Activated naive CD4-positive, alpha-beta T cell treated with anti-CD3 and anti-CD28 coated beads for 36 hours (primary cell): ENCODE measurements at regions not wholly inside any gene's neighbourhood (a gene's known extent, or its start where the extent isn't known, plus 50 kb on each side); places are given as distances from the start of the nearest gene placed in this dataset.

ENCODE experiments used
- CTCF ChIA-PET: fragments of 350-600 bp; sonication (Branson Sonifier 250); formaldehyde crosslinking; loops from one replicate; lab custom pipeline; 2021; ENCODE audit warnings: antibody characterized with exemption; lab: Charles Lee
- DNase-seq: peaks from one replicate; pipeline ENCODE4 v3.0.0-alpha.2; 2020
- H3K27ac Mint-ChIP-seq: one replicate; pipeline ENCODE4 v1.8.0; 2021; ENCODE audit warnings: mild to moderate bottlenecking, mixed read lengths
- H3K27me3 Mint-ChIP-seq: one replicate; pipeline ENCODE4 v1.8.0; 2021; ENCODE audit warnings: low read depth, mixed read lengths
- H3K36me3 Mint-ChIP-seq: one replicate; pipeline ENCODE4 v1.8.0; 2021; ENCODE audit warnings: low read depth, mixed read lengths
- H3K4me1 Mint-ChIP-seq: one replicate; pipeline ENCODE4 v1.8.0; 2021; ENCODE audit warnings: low read depth, mixed read lengths
- H3K4me3 Mint-ChIP-seq: one replicate; pipeline ENCODE4 v1.8.0; 2021; ENCODE audit warnings: mild to moderate bottlenecking, moderate library complexity, mixed read lengths
- H3K9me3 Mint-ChIP-seq: one replicate; pipeline ENCODE4 v1.8.0; 2021; ENCODE audit warnings: mixed read lengths
- intact Hi-C: fragments of 100-400 bp; cut with micrococcal nuclease; formaldehyde crosslinking; loops from one replicate; pipeline ENCODE4 v1.15.1; 2023

DNA sequence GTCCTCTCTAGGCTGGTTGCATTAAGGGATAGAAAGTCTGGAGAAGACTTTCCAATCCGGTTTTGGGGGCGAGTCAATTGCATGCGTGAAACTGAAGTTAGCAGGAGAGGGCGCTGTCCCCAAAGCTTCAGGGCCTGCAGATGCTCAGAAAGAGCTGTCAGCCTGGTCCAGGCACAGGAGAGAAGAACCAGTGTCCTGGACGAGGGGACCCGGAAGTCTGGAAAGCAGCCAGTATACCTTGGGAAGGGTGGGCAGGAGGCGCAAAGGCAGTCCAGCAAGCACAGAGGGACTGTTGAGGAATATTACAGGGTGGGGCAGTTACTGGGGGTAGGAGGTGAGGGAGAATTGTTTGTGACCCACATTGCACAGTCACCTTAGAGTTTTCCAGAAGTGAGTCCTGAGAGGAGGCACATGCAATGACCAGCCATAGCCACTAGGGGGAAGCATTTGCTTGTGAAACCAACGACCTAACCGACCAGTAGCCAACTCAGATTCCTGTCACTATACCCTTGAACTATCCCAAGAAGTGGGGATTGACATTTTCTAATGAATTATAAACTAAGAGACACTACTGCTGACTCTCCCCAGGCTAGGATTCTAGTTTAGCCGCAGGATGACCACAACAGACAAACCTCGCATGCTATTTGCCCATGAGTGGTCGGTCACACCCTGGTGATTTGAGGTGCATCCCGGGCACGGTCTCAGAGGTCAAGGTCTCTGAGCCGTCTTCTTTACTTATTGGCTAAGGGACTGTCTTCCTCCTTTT lies 172.8 kb downstream of the RDH14 start:
- Mint-ChIP-seq H3K27me3 (no peaks in the 10 kb centered on the region), H3K4me3 (no peak overlapping the region), H3K4me1 (no peaks in the 10 kb centered on the region), H3K36me3 (no peaks in the 10 kb centered on the region), H3K9me3 (no peaks in the 10 kb centered on the region), H3K27ac (no peak overlapping the region)
- intact Hi-C loops: loop anchor here (1.0 to 5.0 kb wide), 4 partner anchors 49 to 1476 kb away; partner anchors contain the start of gene OSR1
- DNase-seq: peak; percentile 74
- CTCF ChIA-PET: interaction anchor here (0.6 to 1.5 kb wide), 11 partner anchors 9 to 697 kb away, joined by 3 to 4 read pairs (median 3); no protein-coding TSS in a partner anchor

DNA sequence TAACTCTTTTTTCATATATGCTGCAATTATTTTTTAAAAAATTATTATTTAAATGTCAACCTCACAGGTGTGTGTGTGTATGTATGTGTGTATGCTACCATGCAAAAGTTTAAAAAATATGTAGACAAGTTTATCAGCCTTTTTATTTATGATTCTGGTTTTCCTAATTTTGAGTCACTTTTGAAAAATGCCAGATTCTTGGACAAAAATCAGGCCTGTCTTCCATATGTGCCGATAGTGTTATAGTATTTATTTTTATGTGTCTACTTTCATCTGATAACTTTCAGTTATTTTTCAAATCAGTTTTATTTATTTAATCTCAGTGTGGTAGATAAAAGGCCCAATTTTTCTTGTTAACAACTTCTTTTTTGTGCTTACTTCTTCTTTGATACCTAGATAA lies 176.2 kb downstream of the RDH14 start:
- intact Hi-C loops: no loop called here
- H3K4me3 Mint-ChIP-seq: no peak overlapping the region
- no peaks in the 10 kb centered on the region for H3K9me3 Mint-ChIP-seq
- CTCF ChIA-PET: no interaction called here
- no peak for DNase-seq
- no peaks in the 10 kb centered on the region for H3K36me3 Mint-ChIP-seq
- no peaks in the 10 kb centered on the region for H3K4me1 Mint-ChIP-seq
- no peak overlapping the region for H3K27ac Mint-ChIP-seq
- H3K27me3 Mint-ChIP-seq: peaks cover 6% of the 10 kb centered on the region

GRCh38 chr2:18381386-18381785 lies 179.1 kb downstream of the RDH14 start:
- no peaks in the 10 kb centered on the region for H3K9me3 Mint-ChIP-seq
- CTCF ChIA-PET: no interaction called here

GRCh38 chr2:18380321-18380720 lies 180.1 kb downstream of the RDH14 start:
- Mint-ChIP-seq H3K27ac (no peak overlapping the region), H3K4me1 (no peaks in the 10 kb centered on the region), H3K4me3 (no peak overlapping the region), H3K9me3 (no peaks in the 10 kb centered on the region), H3K27me3 (peaks cover 9% of the 10 kb centered on the region), H3K36me3 (no peaks in the 10 kb centered on the region)
- CTCF ChIA-PET: interaction anchor here (0.8 kb wide), 1 partner anchor 997 kb away, joined by 6 read pairs; no protein-coding TSS in a partner anchor
- no peak for DNase-seq
- intact Hi-C loops: no loop called here

More at GRCh38 chr2:18381386-18381785, 179.1 kb downstream of the RDH14 start:
- H3K27me3 Mint-ChIP-seq: peaks cover 9% of the 10 kb centered on the region
- H3K36me3 Mint-ChIP-seq: no peaks in the 10 kb centered on the region
- H3K4me3 Mint-ChIP-seq: no peak overlapping the region
- H3K27ac Mint-ChIP-seq: no peak overlapping the region
- H3K4me1 Mint-ChIP-seq: no peaks in the 10 kb centered on the region
- intact Hi-C loops: no loop called here
- DNase-seq: no peak

GRCh38 chr2:18379870-18380269 lies 180.6 kb downstream of the RDH14 start:
- CTCF ChIA-PET: interaction anchor here (1.3 kb wide), 1 partner anchor 11 kb away, joined by 3 read pairs; no protein-coding TSS in a partner anchor

DNA sequence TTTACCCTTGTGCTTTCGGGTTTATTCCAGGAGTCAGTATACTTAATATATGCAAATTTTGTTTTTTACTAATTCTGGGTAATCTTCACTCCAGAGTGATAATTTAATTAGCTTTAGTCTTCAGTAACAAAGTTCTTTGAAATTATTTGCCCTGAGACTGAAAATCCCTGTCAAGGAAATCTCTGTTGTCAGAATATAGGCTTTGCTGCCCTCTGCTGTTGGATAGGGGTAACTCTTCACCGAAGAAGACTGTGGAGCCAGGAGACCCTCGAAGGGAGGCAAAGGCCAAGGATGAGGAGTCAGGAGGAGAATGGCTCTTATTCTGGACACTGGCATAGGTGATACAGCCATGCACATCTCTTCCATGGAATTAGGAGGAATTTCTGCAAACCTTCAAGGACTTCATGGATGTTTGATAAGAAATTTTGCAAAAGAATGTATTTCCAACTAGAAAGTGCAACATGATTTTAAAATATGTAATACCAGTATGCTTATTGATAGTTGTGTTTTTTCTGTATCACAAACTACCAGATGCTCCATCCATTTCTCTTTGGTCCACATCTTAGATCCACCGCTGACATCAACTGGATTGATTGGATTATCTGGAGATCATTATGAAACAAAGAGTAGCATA lies 182.3 kb downstream of the RDH14 start:
- Mint-ChIP-seq H3K9me3 (no peaks in the 10 kb centered on the region), H3K27me3 (peaks cover 11% of the 10 kb centered on the region), H3K4me3 (no peak overlapping the region), H3K36me3 (no peaks in the 10 kb centered on the region), H3K27ac (no peak overlapping the region), H3K4me1 (no peaks in the 10 kb centered on the region)
- DNase-seq: peak; percentile 46
- intact Hi-C loops: loop anchor here (1.0 to 10.0 kb wide), 5 partner anchors 199 to 732 kb away; no protein-coding TSS in a partner anchor
- CTCF ChIA-PET: interaction anchor here (0.8 to 1.4 kb wide), 9 partner anchors 8 to 526 kb away, joined by 3 to 4 read pairs (median 3); no protein-coding TSS in a partner anchor

More at GRCh38 chr2:18379870-18380269, 180.6 kb downstream of the RDH14 start:
- peaks cover 9% of the 10 kb centered on the region for H3K27me3 Mint-ChIP-seq
- DNase-seq: no peak
- intact Hi-C loops: loop anchor here (2.0 to 10.0 kb wide), 2 partner anchors 201 to 265 kb away; no protein-coding TSS in a partner anchor
- H3K9me3 Mint-ChIP-seq: no peaks in the 10 kb centered on the region
- no peaks in the 10 kb centered on the region for H3K4me1 Mint-ChIP-seq
- H3K27ac Mint-ChIP-seq: no peak overlapping the region
- H3K4me3 Mint-ChIP-seq: no peak overlapping the region
- H3K36me3 Mint-ChIP-seq: no peaks in the 10 kb centered on the region

DNA sequence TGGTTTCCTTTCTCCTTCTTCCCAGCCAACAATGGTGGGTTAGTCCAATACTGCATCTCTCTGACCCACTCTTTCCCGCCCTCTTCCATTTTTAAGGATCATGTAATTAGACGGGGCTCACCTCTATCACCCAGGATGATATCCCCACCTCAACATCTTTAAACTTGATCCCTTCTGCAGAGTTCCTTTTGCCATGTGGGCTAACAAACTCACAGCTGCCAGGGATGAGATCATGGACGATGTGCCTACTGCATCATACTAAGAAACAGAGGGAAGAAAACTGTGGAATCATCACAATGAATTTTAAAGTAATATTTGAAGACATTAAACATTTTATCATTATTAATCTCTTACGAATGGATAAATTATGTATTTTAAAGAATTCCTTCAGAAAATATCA lies 183.5 kb downstream of the RDH14 start:
- Mint-ChIP-seq H3K4me3 (no peak overlapping the region), H3K4me1 (no peaks in the 10 kb centered on the region), H3K9me3 (no peaks in the 10 kb centered on the region), H3K27ac (no peak overlapping the region), H3K36me3 (no peaks in the 10 kb centered on the region), H3K27me3 (peaks cover 11% of the 10 kb centered on the region)
- DNase-seq: no peak
- CTCF ChIA-PET: interaction anchor here (0.8 to 1.4 kb wide), 3 partner anchors 15 to 1961 kb away, joined by 3 read pairs; no protein-coding TSS in a partner anchor
- intact Hi-C loops: loop anchor here (10.0 kb wide), 1 partner anchor 262 kb away; no protein-coding TSS in a partner anchor

DNA sequence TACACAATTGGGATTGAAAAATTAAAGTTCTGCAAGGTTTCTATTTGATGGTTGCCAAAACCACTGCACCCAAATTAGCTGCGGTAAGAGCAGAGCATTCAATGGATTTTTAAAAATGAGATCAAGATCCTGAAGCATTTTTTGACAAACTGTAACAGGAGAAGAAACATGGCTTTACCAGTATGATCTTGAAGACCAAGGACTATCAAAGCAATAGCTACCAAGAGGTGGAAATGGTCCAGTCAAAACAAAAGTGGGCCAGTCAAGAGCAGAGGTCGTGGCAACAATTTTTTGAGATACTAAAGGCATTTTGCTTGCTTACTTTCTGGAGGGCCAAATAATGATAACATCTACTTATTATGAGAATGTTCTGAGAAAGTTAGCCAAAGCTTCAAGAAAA lies 186.8 kb downstream of the RDH14 start:
- CTCF ChIA-PET: interaction anchor here (1.0 to 1.3 kb wide), 2 partner anchors 13 to 15 kb away, joined by 3 read pairs; no protein-coding TSS in a partner anchor

DNA sequence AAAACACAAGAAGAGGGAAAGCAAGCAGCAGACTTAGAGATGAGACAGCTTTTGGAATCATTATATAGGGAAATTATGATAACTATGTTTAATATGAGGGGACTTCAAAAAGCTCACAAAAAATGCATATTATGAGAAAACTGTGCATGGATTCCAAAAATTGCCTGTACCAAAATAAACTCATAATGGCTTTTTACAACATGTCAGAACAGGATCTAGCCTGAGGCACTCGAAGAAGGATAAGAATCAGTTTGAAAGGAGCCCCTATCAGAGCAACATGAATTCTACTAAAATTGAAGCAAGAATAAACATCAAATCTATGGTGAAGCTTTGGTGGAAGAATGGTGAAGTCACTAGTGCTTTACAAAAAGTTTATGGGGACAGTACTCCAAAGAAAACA lies 187.4 kb downstream of the RDH14 start:
- CTCF ChIA-PET: interaction anchor here (1.3 kb wide), 1 partner anchor 14 kb away, joined by 3 read pairs; no protein-coding TSS in a partner anchor
- Mint-ChIP-seq H3K27me3 (peaks cover 16% of the 10 kb centered on the region), H3K36me3 (no peaks in the 10 kb centered on the region), H3K27ac (no peak overlapping the region), H3K4me1 (no peaks in the 10 kb centered on the region), H3K9me3 (no peaks in the 10 kb centered on the region), H3K4me3 (no peak overlapping the region)
- DNase-seq: no peak
- intact Hi-C loops: loop anchor here (10.0 kb wide), 1 partner anchor 258 kb away; no protein-coding TSS in a partner anchor

More for the DNA sequence above, 186.8 kb downstream of the RDH14 start:
- H3K9me3 Mint-ChIP-seq: no peaks in the 10 kb centered on the region
- no peak overlapping the region for H3K27ac Mint-ChIP-seq
- H3K36me3 Mint-ChIP-seq: no peaks in the 10 kb centered on the region
- intact Hi-C loops: loop anchor here (10.0 kb wide), 1 partner anchor 259 kb away; no protein-coding TSS in a partner anchor
- H3K27me3 Mint-ChIP-seq: peaks cover 12% of the 10 kb centered on the region
- no peak overlapping the region for H3K4me3 Mint-ChIP-seq
- no peaks in the 10 kb centered on the region for H3K4me1 Mint-ChIP-seq
- DNase-seq: no peak

GRCh38 chr2:18372641-18373040 lies 187.8 kb downstream of the RDH14 start:
- Mint-ChIP-seq H3K9me3 (no peaks in the 10 kb centered on the region), H3K36me3 (no peaks in the 10 kb centered on the region), H3K27ac (no peak overlapping the region), H3K27me3 (peaks cover 16% of the 10 kb centered on the region), H3K4me3 (no peak overlapping the region), H3K4me1 (no peaks in the 10 kb centered on the region)
- DNase-seq: no peak
- intact Hi-C loops: loop anchor here (10.0 kb wide), 1 partner anchor 258 kb away; no protein-coding TSS in a partner anchor
- CTCF ChIA-PET: interaction anchor here (1.3 kb wide), 1 partner anchor 14 kb away, joined by 3 read pairs; no protein-coding TSS in a partner anchor

- no peak for DNase-seq
- Mint-ChIP-seq H3K4me1 (no peaks in the 10 kb centered on the region), H3K27ac (no peak overlapping the region), H3K36me3 (no peaks in the 10 kb centered on the region), H3K9me3 (no peaks in the 10 kb centered on the region), H3K4me3 (no peak overlapping the region), H3K27me3 (peaks cover 16% of the 10 kb centered on the region)
- intact Hi-C loops: loop anchor here (10.0 kb wide), 1 partner anchor 255 kb away; no protein-coding TSS in a partner anchor
- CTCF ChIA-PET: interaction anchor here (0.7 kb wide), 1 partner anchor 9 kb away, joined by 4 read pairs; no protein-coding TSS in a partner anchor
These were observed 190.7 kb downstream of the RDH14 start for GRCh38 chr2:18369760-18370159.

DNA sequence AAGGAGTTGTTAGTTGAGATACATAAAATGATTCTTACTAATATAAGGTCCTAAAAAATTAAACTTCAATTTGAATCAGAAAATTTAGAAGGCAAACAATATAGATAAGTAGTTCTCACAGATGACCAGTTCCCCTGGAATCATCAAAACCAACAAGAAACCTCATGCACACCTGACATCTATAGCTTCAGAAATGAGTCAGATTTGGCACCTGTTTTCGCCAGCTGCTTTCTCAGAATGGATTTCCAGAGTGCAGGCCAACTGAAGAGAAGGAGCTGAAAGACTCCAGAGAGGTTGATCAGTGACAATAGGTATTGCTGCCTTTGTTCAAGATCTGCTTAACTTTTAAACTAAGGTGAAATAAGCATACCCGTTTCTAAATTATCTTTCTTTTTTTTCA lies 192.4 kb downstream of the RDH14 start:
- no peaks in the 10 kb centered on the region for H3K4me1 Mint-ChIP-seq
- no peak for DNase-seq

More for the DNA sequence above, 192.4 kb downstream of the RDH14 start:
- Mint-ChIP-seq H3K27ac (no peak overlapping the region), H3K9me3 (no peaks in the 10 kb centered on the region), H3K36me3 (no peaks in the 10 kb centered on the region), H3K27me3 (peaks cover 14% of the 10 kb centered on the region), H3K4me3 (no peak overlapping the region)
- intact Hi-C loops: no loop called here
- CTCF ChIA-PET: interaction anchor here (0.9 kb wide), 1 partner anchor 10 kb away, joined by 4 read pairs; no protein-coding TSS in a partner anchor
